GM21423 (cell line): ENCODE measurements at regions not wholly inside any gene's neighbourhood (a gene's known extent, or its start where the extent isn't known, plus 50 kb on each side); places are given as distances from the start of the nearest gene placed in this dataset.

Experiments
- ATAC-seq: cut with Tn5 transposase; IDR thresholded peaks from one replicate; pipeline ENCODE4 v1.9.1; 2021; ENCODE audit warnings: mild to moderate bottlenecking, moderate library complexity; ENCODE audit not compliant: unreplicated experiment

- ATAC-seq = no peak
Observed at GRCh38 chr2:8159966-8160603, 521.8 kb upstream of the ID2 start.

GRCh38 chr2:8160959-8161358 lies 520.9 kb upstream of the ID2 start:
- no peak for ATAC-seq

GRCh38 chr2:8162552-8162951 lies 519.3 kb upstream of the ID2 start:
- no peak for ATAC-seq

GRCh38 chr2:8165550-8165949 lies 516.3 kb upstream of the ID2 start:
- ATAC-seq = no peak

- ATAC-seq = no peak
Observed at GRCh38 chr2:8168022-8168717, 513.7 kb upstream of the ID2 start.

GRCh38 chr2:8168876-8169424 lies 512.9 kb upstream of the ID2 start:
- ATAC-seq = no peak

- no peak for ATAC-seq
Observed at GRCh38 chr2:8169443-8169842, 512.4 kb upstream of the ID2 start.

GRCh38 chr2:8170552-8171327 lies 511.1 kb upstream of the ID2 start:
- no peak for ATAC-seq

GRCh38 chr2:8171608-8172007 lies 510.2 kb upstream of the ID2 start:
- no peak for ATAC-seq

- no peak for ATAC-seq
Observed at GRCh38 chr2:8172661-8173060, 509.2 kb upstream of the ID2 start.

GRCh38 chr2:8174641-8175257 lies 507.1 kb upstream of the ID2 start:
- ATAC-seq = no peak

GRCh38 chr2:8176887-8177286 lies 505.0 kb upstream of the ID2 start:
- ATAC-seq = no peak

- ATAC-seq = no peak
Observed at GRCh38 chr2:8177566-8177965, 504.3 kb upstream of the ID2 start.

- no peak for ATAC-seq
Observed at GRCh38 chr2:8178911-8179310, 502.9 kb upstream of the ID2 start.

GRCh38 chr2:8189316-8189715 lies 492.5 kb upstream of the ID2 start:
- ATAC-seq = no peak

- ATAC-seq = no peak
Observed at GRCh38 chr2:8190279-8190678, 491.6 kb upstream of the ID2 start.

GRCh38 chr2:8191427-8191826 lies 490.4 kb upstream of the ID2 start:
- no peak for ATAC-seq

GRCh38 chr2:8193146-8193545 lies 488.7 kb upstream of the ID2 start:
- ATAC-seq = no peak

GRCh38 chr2:8193686-8194615 lies 487.9 kb upstream of the ID2 start:
- ATAC-seq = no peak

GRCh38 chr2:8195784-8196183 lies 486.1 kb upstream of the ID2 start:
- no peak for ATAC-seq
